Mesothelial cell of epicardium (in vitro differentiated cells): ENCODE measurements at regions not wholly inside any gene's neighbourhood (a gene's known extent, or its start where the extent isn't known, plus 50 kb on each side); places are given as distances from the start of the nearest gene placed in this dataset.

ENCODE experiments used
- DNase-seq, 2 experiments: peaks; one replicate each; pipeline ENCODE4 v3.0.0; 2021; ENCODE audit warnings: low spot score in 2 of 2; ENCODE audit not compliant: unreplicated experiment in 2 of 2
- H3K27ac Mint-ChIP-seq: 2 replicates; pipeline ENCODE4 v1.8.0; 2021; ENCODE audit warnings: mixed read lengths
- H3K27me3 Mint-ChIP-seq: 2 replicates; pipeline ENCODE4 v1.8.0; 2021; ENCODE audit warnings: low read depth, mixed read lengths
- H3K36me3 Mint-ChIP-seq: 2 replicates; pipeline ENCODE4 v1.8.0; 2021; ENCODE audit warnings: mixed read lengths
- H3K4me1 Mint-ChIP-seq: 2 replicates; pipeline ENCODE4 v1.8.0; 2021; ENCODE audit warnings: mixed read lengths
- H3K4me3 Mint-ChIP-seq: 2 replicates; pipeline ENCODE4 v1.8.0; 2021; ENCODE audit warnings: mild to moderate bottlenecking, moderate library complexity, mixed read lengths
- H3K9me3 Mint-ChIP-seq: 2 replicates; pipeline ENCODE4 v1.8.0; 2021; ENCODE audit warnings: mixed read lengths
- TF ChIP-seq, protein P1 (sequence below): fragments of 200-600 bp; sonication (generic); IDR thresholded peaks from one replicate; pipeline ENCODE4 v1.5.0; 2021; ENCODE audit warnings: antibody characterized with exemption; ENCODE audit not compliant: unreplicated experiment

DNA sequence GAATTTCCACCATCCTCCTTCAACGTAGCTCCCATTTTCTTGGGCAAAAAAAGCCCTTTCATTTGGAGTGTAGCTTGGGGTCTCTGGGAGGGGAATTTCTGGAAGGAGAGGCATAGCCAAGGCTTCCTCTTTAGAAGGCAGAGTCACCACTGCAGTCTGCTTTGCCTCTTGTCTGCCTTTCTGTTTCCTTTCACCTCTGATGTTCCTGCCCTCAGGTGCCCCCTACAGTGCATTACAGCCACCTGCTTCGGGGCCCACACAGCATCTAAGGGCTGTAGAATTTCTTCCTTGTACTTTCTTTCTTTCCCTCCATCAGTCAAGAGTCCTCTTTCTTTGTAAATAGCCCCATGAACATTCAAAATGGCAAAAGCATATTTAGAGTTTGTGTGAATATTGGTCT, 1313.9 kb downstream of the TMEM121 start:
- Mint-ChIP-seq H3K36me3 (no peaks in the 10 kb centered on the region), H3K4me3 (no peak overlapping the region)
- TF ChIP-seq, protein P1, sequence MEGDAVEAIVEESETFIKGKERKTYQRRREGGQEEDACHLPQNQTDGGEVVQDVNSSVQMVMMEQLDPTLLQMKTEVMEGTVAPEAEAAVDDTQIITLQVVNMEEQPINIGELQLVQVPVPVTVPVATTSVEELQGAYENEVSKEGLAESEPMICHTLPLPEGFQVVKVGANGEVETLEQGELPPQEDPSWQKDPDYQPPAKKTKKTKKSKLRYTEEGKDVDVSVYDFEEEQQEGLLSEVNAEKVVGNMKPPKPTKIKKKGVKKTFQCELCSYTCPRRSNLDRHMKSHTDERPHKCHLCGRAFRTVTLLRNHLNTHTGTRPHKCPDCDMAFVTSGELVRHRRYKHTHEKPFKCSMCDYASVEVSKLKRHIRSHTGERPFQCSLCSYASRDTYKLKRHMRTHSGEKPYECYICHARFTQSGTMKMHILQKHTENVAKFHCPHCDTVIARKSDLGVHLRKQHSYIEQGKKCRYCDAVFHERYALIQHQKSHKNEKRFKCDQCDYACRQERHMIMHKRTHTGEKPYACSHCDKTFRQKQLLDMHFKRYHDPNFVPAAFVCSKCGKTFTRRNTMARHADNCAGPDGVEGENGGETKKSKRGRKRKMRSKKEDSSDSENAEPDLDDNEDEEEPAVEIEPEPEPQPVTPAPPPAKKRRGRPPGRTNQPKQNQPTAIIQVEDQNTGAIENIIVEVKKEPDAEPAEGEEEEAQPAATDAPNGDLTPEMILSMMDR: no peak

DNA sequence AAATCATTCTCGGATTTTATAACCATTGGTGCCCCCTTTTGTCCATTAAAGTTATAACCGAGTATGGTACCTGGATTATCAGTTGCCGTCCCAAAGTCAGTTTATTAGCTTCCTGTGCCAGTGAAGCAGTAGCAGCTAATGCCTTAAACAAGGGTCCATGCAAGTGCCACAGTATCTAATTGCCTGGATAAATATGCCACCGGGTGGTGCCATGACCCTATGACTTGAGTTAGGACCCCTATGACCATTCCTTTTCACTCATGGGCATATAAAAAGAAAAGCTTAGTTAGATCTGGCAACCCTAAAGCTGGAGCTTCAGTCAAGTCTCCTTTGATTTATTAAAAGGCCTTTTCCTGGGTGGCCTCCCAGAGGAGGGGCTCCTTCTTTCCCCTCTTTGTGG, 1314.6 kb downstream of the TMEM121 start:
- H3K4me1 Mint-ChIP-seq: no peaks in the 10 kb centered on the region
- H3K36me3 Mint-ChIP-seq: no peaks in the 10 kb centered on the region
- H3K9me3 Mint-ChIP-seq: peaks cover 76% of the 10 kb centered on the region
- H3K4me3 Mint-ChIP-seq: no peak overlapping the region
- TF ChIP-seq, protein P1: no peak
- no peak for DNase-seq
- no peaks in the 10 kb centered on the region for H3K27me3 Mint-ChIP-seq
- no peak overlapping the region for H3K27ac Mint-ChIP-seq

More for the DNA sequence above, 1313.9 kb downstream of the TMEM121 start:
- DNase-seq: no peak
- Mint-ChIP-seq H3K27me3 (no peaks in the 10 kb centered on the region), H3K4me1 (no peaks in the 10 kb centered on the region), H3K27ac (no peak overlapping the region), H3K9me3 (peaks cover 76% of the 10 kb centered on the region)

DNA sequence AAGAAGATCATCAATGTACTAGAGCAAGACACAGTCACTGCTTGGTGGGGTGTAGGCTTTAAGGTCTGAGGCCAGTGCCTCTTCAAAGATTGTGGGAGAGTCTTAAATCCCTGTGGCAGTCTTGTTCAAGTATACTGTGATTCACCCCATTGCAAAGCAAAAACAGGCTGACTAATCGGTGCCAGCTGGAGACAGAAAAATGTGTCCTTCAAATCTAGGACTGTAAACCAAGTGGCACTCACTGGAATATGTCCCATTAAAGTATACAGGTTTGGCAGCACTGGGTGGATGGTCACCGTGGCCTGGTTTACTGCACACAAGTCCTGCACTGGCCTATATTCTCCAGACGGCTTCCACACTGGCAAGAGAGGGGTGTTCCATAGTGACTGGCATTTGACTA, 1315.3 kb downstream of the TMEM121 start:
- DNase-seq: no peak
- H3K4me3 Mint-ChIP-seq: no peak overlapping the region
- H3K4me1 Mint-ChIP-seq: no peaks in the 10 kb centered on the region
- H3K36me3 Mint-ChIP-seq: no peaks in the 10 kb centered on the region
- TF ChIP-seq, protein P1: no peak
- no peaks in the 10 kb centered on the region for H3K27me3 Mint-ChIP-seq
- peaks cover 79% of the 10 kb centered on the region for H3K9me3 Mint-ChIP-seq
- no peak overlapping the region for H3K27ac Mint-ChIP-seq

DNA sequence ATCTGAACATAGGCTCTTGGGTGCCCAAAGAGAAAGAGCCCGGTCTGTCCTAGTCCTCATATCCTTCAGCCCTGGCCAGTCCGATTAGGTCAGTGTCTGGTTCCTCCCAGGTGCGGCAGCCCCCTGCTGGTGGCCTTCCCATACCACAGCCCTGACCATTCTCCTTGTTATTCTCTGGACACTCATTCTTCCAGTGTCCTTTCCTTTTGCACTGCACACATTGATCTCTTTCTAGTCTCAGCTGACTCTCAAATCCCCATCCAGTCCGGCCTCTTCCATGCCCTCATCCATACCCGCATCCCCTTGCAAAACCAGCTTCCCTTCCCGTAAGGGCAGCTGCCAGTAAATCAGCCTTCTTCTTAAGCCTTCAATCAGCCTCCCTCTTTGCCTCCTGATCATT, 1316.3 kb downstream of the TMEM121 start:
- Mint-ChIP-seq H3K36me3 (no peaks in the 10 kb centered on the region), H3K9me3 (peaks cover 80% of the 10 kb centered on the region), H3K27ac (no peak overlapping the region), H3K27me3 (no peaks in the 10 kb centered on the region), H3K4me1 (no peaks in the 10 kb centered on the region), H3K4me3 (no peak overlapping the region)
- no peak for DNase-seq
- TF ChIP-seq, protein P1: peak; percentile 8

DNA sequence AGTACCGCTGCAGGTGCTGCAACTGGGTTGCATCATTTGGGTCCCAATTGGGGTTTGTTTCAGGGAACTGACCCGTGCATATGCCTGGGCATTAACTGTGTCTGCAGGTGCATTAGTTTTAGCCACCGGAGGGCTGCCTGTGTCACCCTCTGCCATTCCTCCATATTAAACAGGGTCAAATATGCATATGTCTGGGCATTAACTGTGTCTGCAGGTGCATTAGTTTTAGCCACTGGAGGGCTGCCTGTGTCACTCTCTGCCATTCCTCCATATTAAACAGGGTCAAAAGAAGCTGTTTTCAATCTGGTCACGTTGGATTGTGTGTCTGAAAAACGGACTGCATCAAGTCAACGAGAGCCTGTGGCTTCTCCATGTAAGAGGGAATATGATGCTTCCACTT, 1317.0 kb downstream of the TMEM121 start:
- H3K27me3 Mint-ChIP-seq: no peaks in the 10 kb centered on the region
- no peak overlapping the region for H3K4me3 Mint-ChIP-seq
- H3K36me3 Mint-ChIP-seq: no peaks in the 10 kb centered on the region
- DNase-seq: no peak
- no peak overlapping the region for H3K27ac Mint-ChIP-seq
- TF ChIP-seq, protein P1: no peak
- H3K9me3 Mint-ChIP-seq: peaks cover 81% of the 10 kb centered on the region
- H3K4me1 Mint-ChIP-seq: no peaks in the 10 kb centered on the region

DNA sequence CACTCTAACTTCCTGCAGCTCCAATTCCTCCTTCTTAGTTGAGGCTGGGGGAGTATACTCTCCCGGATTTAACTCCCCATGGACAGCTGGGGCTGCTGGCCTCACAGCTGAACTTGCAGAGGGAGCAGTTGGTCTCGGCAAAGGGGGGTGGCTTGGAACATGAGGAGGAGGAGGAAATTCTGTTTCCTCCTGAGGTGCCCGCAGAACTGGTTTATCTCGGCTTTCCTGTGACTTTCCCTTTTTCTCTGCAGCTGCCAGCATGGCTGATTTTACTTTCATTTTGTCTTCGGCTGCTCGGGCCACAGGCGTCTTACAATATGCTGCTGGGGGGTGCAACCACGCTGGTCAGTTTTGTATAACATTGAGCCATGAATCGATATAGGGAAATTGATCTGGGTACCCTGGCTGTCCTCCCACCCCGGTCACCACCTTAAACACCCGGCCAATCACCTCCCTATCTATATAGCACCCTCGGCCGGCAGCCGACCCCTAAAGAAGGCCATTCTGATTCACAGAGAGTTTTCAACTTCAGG, 1317.6 kb downstream of the TMEM121 start:
- no peaks in the 10 kb centered on the region for H3K4me1 Mint-ChIP-seq

More for the DNA sequence above, 1317.6 kb downstream of the TMEM121 start:
- Mint-ChIP-seq H3K27ac (no peak overlapping the region), H3K9me3 (peaks cover 81% of the 10 kb centered on the region), H3K27me3 (no peaks in the 10 kb centered on the region), H3K36me3 (no peaks in the 10 kb centered on the region), H3K4me3 (no peak overlapping the region)
- DNase-seq: no peak
- TF ChIP-seq, protein P1: no peak
